ENCODE measurements at regions not wholly inside any gene's neighbourhood (a gene's known extent, or its start where the extent isn't known, plus 50 kb on each side); places are given as distances from the start of the nearest gene placed in this dataset.
"Not testable (repeated sequence)": the region's sequence is repeated elsewhere in the genome, so short reads cannot be mapped to it uniquely, and the experiment has no call there.

GRCh38 chr10:65769828-65770227, 1156.0 kb upstream of the LRRTM3 start:
- DNase-seq, result no peak

GRCh38 chr10:65778753-65779152, 1147.1 kb upstream of the LRRTM3 start:
- no peak for DNase-seq

- no peak for DNase-seq
Observed at GRCh38 chr10:65779985-65780384, 1145.9 kb upstream of the LRRTM3 start.

GRCh38 chr10:65786279-65786678, 1139.6 kb upstream of the LRRTM3 start:
- DNase-seq, result no peak

- DNase-seq, result no peak
Observed at GRCh38 chr10:65787571-65787970, 1138.3 kb upstream of the LRRTM3 start.

GRCh38 chr10:65788271-65788670, 1137.6 kb upstream of the LRRTM3 start:
- no peak for DNase-seq

GRCh38 chr10:65791979-65792378, 1133.9 kb upstream of the LRRTM3 start:
- DNase-seq, result no peak

- no peak for DNase-seq
Observed at GRCh38 chr10:65793738-65794425, 1132.0 kb upstream of the LRRTM3 start.

GRCh38 chr10:65794861-65795260, 1131.0 kb upstream of the LRRTM3 start:
- DNase-seq, result not testable (repeated sequence)

- DNase-seq, result no peak
Observed at GRCh38 chr10:65796472-65796871, 1129.4 kb upstream of the LRRTM3 start.

- DNase-seq, result no peak
Observed at GRCh38 chr10:65798133-65798532, 1127.7 kb upstream of the LRRTM3 start.

- no peak for DNase-seq
Observed at GRCh38 chr10:65802391-65802790, 1123.4 kb upstream of the LRRTM3 start.

- no peak for DNase-seq
Observed at GRCh38 chr10:65805511-65805910, 1120.3 kb upstream of the LRRTM3 start.

GRCh38 chr10:65805993-65806392, 1119.8 kb upstream of the LRRTM3 start:
- DNase-seq, result no peak

- no peak for DNase-seq
Observed at GRCh38 chr10:65808687-65809333, 1117.0 kb upstream of the LRRTM3 start.

GRCh38 chr10:65811931-65812525, 1113.8 kb upstream of the LRRTM3 start:
- no peak for DNase-seq

- DNase-seq, result no peak
Observed at GRCh38 chr10:65816536-65816935, 1109.3 kb upstream of the LRRTM3 start.

GRCh38 chr10:65818990-65819389, 1106.8 kb upstream of the LRRTM3 start:
- no peak for DNase-seq

- DNase-seq, result no peak
Observed at GRCh38 chr10:65827359-65827758, 1098.5 kb upstream of the LRRTM3 start.

GRCh38 chr10:65838811-65839210, 1087.0 kb upstream of the LRRTM3 start:
- no peak for DNase-seq

- DNase-seq, result no peak
Observed at GRCh38 chr10:65843203-65843602, 1082.6 kb upstream of the LRRTM3 start.

GRCh38 chr10:65845916-65846315, 1079.9 kb upstream of the LRRTM3 start:
- DNase-seq, result no peak

GRCh38 chr10:65846541-65846940, 1079.3 kb upstream of the LRRTM3 start:
- no peak for DNase-seq

GRCh38 chr10:65846949-65847348, 1078.9 kb upstream of the LRRTM3 start:
- DNase-seq, result no peak

All from NCI-H82 (cell line).